ENCODE measurements at regions not wholly inside any gene's neighbourhood (a gene's known extent, or its start where the extent isn't known, plus 50 kb on each side); places are given as distances from the start of the nearest gene placed in this dataset.

- TF ChIP-seq MAX (IDR thresholded peaks at IDR 0.05) = no peak
Observed at GRCh38 chr19:56991912-56992311, 127.9 kb upstream of the USP29 start (continued).

GRCh38 chr19:56993851-56994250, 125.9 kb upstream of the USP29 start:
- H3K4me1 ChIP-seq (ENCODE audit: control insufficient read depth in 1 of 2, insufficient read depth in 2 of 2, low read length in 2 of 2) = no peaks in the 10 kb centered on the region
- ChIA-PET POLR2A (no interaction called here), CTCF (no interaction called here), RAD21 (ENCODE audit: low non-redundant PET in 1 of 2, low total read pairs in 2 of 2, uncharacterized antibody in 2 of 2, unreplicated experiment in 2 of 2) (no interaction called here)
- no peaks in the 10 kb centered on the region for H3K79me2 ChIP-seq (ENCODE audit: insufficient read depth, low read length)
- no peaks in the 10 kb centered on the region for H4K20me1 ChIP-seq (ENCODE audit: insufficient read depth)
- DNase-seq (ENCODE audit: low read depth, low spot score) = no peak
- H3K9ac ChIP-seq (ENCODE audit: low read length) = no peak overlapping the region
- H3K27me3 ChIP-seq (ENCODE audit: insufficient read depth, low read length) = no peaks in the 10 kb centered on the region
- H2AFZ ChIP-seq (ENCODE audit: low read depth, low read length, poor library complexity, severe bottlenecking) = no peak overlapping the region
- no peak overlapping the region for H3K27ac ChIP-seq (ENCODE audit: low read depth, low read length)
- peaks cover 19 to 42% of the 10 kb centered on the region in 2 experiments; a peak in 2 of 4 replicates for H3K9me3 ChIP-seq (ENCODE audit: control insufficient read depth in 1 of 2, insufficient read depth in 1 of 2, low read depth in 1 of 2, low read length in 2 of 2)
- TF ChIP-seq ZNF274 (IDR thresholded peaks at IDR 0.05; ENCODE audit: low read depth, low read length) (no peak), CBX3 (IDR thresholded peaks at IDR 0.05; ENCODE audit: low read depth) (no peak), RAD21 (IDR thresholded peaks at IDR 0.05; ENCODE audit: low read depth) (no peak), EGR1 (IDR thresholded peaks at IDR 0.05; ENCODE audit: low read depth) (no peak), SIN3A (IDR thresholded peaks at IDR 0.05; ENCODE audit: low read depth) (no peak), SP1 (IDR thresholded peaks at IDR 0.05; ENCODE audit: low read depth) (no peak), YY1 (IDR thresholded peaks at IDR 0.05; ENCODE audit: extremely low read depth, insufficient replicate concordance, low read depth, low read length) (no peak), CEBPB (IDR thresholded peaks at IDR 0.05; ENCODE audit: low read depth) (no peak), FOSL1 (IDR thresholded peaks at IDR 0.05; ENCODE audit: low read depth) (no peak), ZFX (IDR thresholded peaks at IDR 0.05) (no peak), MAX (IDR thresholded peaks at IDR 0.05) (no peak), JUND (IDR thresholded peaks at IDR 0.05) (no peak)
- no peak overlapping the region for H3K4me2 ChIP-seq (ENCODE audit: low read length)
- H3K36me3 ChIP-seq (ENCODE audit: control insufficient read depth in 1 of 2, insufficient read depth in 2 of 2, low read length in 2 of 2) = no peaks in the 10 kb centered on the region
- H3K9me2 ChIP-seq (ENCODE audit: insufficient read depth) = no peaks in the 10 kb centered on the region
- ATAC-seq = no peak
- intact Hi-C loops (cut with micrococcal nuclease) = no loop called here
- H3K4me3 ChIP-seq (replicated peaks in 1 of 2; ENCODE audit: low read depth in 1 of 2, low read length in 2 of 2) = no peak overlapping the region
- BruUV-seq (replicated peaks) = no TSS peak
